Liver (tissue), 3 donors: ENCODE measurements at regions not wholly inside any gene's neighbourhood (a gene's known extent, or its start where the extent isn't known, plus 50 kb on each side); places are given as distances from the start of the nearest gene placed in this dataset.

ENCODE experiments used
- ATF3 ChIP-seq: IDR thresholded peaks from 2 replicates; pipeline ENCODE4 v1.6.1; 2016; ENCODE audit warnings: antibody characterized with exemption
- CTCF ChIP-seq: fragments of 150-350 bp; IDR thresholded peaks from 2 replicates; pipeline ENCODE4 v1.5.1; 2017; ENCODE audit warnings: improper control_type of control experiment, low read depth, low read length; ENCODE audit not compliant: missing input control
- EGR1 ChIP-seq, 2 donors: IDR thresholded peaks; 2 replicates each; pipeline ENCODE4 v1.6.1; 2016 to 2018; ENCODE audit warnings: antibody characterized with exemption in 2 of 2, low read depth in 2 of 2
- GABPA ChIP-seq, 2 donors: IDR thresholded peaks in 1 of 2; conservative IDR thresholded peaks in 1 of 2; 2 replicates each; pipeline ENCODE4 v1.6.1; 2016; ENCODE audit warnings: antibody characterized with exemption in 2 of 2, mild to moderate bottlenecking in 1 of 2, moderate library complexity in 1 of 2
- HNF4A ChIP-seq, 2 donors: conservative IDR thresholded peaks; 2 replicates each; pipeline ENCODE4 v1.6.1; 2016; ENCODE audit warnings: antibody characterized with exemption in 2 of 2, mild to moderate bottlenecking in 2 of 2
- MAX ChIP-seq: IDR thresholded peaks from 2 replicates; pipeline ENCODE4 v1.6.1; 2016; ENCODE audit warnings: antibody characterized with exemption
- RAD21 ChIP-seq, 2 donors: IDR thresholded peaks; 2 replicates each; pipeline ENCODE4 v1.6.1; 2016; ENCODE audit warnings: antibody characterized with exemption in 2 of 2, mild to moderate bottlenecking in 2 of 2
- SP1 ChIP-seq: IDR thresholded peaks from 2 replicates; pipeline ENCODE4 v1.6.1; 2018; ENCODE audit warnings: antibody characterized with exemption, mild to moderate bottlenecking
- TAF1 ChIP-seq: conservative IDR thresholded peaks from 2 replicates; pipeline ENCODE4 v1.6.1; 2016; ENCODE audit warnings: antibody characterized with exemption, mild to moderate bottlenecking
- YY1 ChIP-seq: IDR thresholded peaks from 2 replicates; pipeline ENCODE4 v1.6.1; 2016; ENCODE audit warnings: antibody characterized with exemption, mild to moderate bottlenecking
- TF ChIP-seq, protein P1 (sequence below): IDR thresholded peaks from 2 replicates; pipeline ENCODE4 v1.6.1; 2016; ENCODE audit warnings: antibody characterized with exemption, mild to moderate bottlenecking
- donor health status: healthy.
- donor health status: healthy.

DNA sequence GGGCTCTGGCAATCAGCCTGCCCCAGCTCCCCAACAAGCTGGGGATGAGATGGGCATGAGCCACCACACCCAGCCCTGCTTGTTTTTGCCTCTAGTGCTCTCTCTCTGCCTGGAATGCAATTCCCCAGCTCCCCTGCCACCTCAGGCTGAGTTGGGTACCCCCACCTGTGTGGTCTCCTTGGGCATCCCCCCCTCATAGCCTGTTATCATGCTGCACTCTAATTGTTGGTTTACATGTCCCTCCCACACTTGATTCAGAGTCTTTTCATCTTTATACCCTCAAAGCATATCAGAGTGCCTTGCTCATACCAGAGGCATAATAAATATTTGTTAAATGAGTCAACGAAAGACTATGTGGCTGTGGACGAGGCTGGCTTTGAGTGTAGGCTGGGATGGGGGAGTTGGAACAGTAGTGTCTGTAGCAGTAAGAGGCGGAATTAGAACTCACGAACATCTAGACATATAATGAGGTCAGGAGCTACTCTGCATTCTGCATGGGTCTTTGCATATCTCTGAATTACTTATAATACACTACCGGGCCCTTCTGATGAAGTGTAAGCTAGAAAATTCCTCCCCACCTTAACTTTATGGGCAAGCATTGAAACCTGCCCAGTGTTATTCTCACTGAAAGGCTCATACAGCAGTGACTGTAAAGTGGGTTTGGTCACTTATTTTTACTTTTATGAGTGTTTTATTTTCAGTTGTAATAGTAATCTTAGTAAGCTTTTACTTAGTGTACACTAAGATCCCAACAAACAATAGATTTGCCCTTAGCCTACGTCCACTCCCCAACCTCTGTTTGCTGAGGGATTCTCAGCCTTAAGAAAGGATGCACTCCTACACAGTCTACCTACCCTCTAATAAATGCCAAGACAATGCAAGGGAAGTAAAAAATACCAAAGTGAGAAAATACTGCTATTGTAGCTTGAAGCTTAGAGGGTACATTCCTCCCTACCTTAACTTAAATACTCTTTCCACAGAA, 58.7 kb downstream of the EDN1 start:
- TF ChIP-seq ATF3, result no peak
- no peak for TF ChIP-seq EGR1 (IDR thresholded peaks at IDR 0.05; ENCODE audit: low read depth in 2 of 2)
- TF ChIP-seq CTCF, result no peak
- TF ChIP-seq, protein P1, sequence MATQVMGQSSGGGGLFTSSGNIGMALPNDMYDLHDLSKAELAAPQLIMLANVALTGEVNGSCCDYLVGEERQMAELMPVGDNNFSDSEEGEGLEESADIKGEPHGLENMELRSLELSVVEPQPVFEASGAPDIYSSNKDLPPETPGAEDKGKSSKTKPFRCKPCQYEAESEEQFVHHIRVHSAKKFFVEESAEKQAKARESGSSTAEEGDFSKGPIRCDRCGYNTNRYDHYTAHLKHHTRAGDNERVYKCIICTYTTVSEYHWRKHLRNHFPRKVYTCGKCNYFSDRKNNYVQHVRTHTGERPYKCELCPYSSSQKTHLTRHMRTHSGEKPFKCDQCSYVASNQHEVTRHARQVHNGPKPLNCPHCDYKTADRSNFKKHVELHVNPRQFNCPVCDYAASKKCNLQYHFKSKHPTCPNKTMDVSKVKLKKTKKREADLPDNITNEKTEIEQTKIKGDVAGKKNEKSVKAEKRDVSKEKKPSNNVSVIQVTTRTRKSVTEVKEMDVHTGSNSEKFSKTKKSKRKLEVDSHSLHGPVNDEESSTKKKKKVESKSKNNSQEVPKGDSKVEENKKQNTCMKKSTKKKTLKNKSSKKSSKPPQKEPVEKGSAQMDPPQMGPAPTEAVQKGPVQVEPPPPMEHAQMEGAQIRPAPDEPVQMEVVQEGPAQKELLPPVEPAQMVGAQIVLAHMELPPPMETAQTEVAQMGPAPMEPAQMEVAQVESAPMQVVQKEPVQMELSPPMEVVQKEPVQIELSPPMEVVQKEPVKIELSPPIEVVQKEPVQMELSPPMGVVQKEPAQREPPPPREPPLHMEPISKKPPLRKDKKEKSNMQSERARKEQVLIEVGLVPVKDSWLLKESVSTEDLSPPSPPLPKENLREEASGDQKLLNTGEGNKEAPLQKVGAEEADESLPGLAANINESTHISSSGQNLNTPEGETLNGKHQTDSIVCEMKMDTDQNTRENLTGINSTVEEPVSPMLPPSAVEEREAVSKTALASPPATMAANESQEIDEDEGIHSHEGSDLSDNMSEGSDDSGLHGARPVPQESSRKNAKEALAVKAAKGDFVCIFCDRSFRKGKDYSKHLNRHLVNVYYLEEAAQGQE, result no peak
- no peak for TF ChIP-seq GABPA (IDR thresholded peaks at IDR 0.05 in 1 of 2, conservative IDR thresholded peaks at IDR 0.05 in 1 of 2)
- TF ChIP-seq TAF1, result no peak
- no peak for TF ChIP-seq YY1
- TF ChIP-seq HNF4A (conservative IDR thresholded peaks at IDR 0.05), result no peak
- TF ChIP-seq SP1, result no peak
- no peak for TF ChIP-seq MAX
- no peak for TF ChIP-seq RAD21 (IDR thresholded peaks at IDR 0.05)
